Large intestine (tissue), 3 donors: ENCODE measurements at regions not wholly inside any gene's neighbourhood (a gene's known extent, or its start where the extent isn't known, plus 50 kb on each side); places are given as distances from the start of the nearest gene placed in this dataset.
A peak's percentile ranks its signal among the peaks of the same experiment; 100 is the strongest.

ENCODE experiments used
- DNase-seq, 2 donors: peaks; one replicate each; pipeline versions ENCODE4 v3.0.0 to v3.0.0-alpha.2; 2013
- H3K27ac ChIP-seq: one replicate; pipeline ENCODE4 v1.5.1; 2013; ENCODE audit warnings: low read length
- H3K27me3 ChIP-seq: 2 replicates; pipeline ENCODE4 v1.6.1; 2013; ENCODE audit warnings: low read length; ENCODE audit not compliant: control insufficient read depth, insufficient read depth
- H3K36me3 ChIP-seq: 2 replicates; pipeline ENCODE4 v1.6.1; 2013; ENCODE audit warnings: low read length; ENCODE audit not compliant: control insufficient read depth, insufficient read depth
- H3K4me1 ChIP-seq: one replicate; pipeline ENCODE4 v1.6.1; 2013; ENCODE audit warnings: low read length; ENCODE audit not compliant: control insufficient read depth, insufficient read depth
- H3K4me3 ChIP-seq: one replicate; pipeline ENCODE4 v1.5.1; 2013; ENCODE audit warnings: low read length
- H3K9me3 ChIP-seq: one replicate; pipeline ENCODE4 v1.6.1; 2013; ENCODE audit warnings: mild to moderate bottlenecking, low read depth, low read length, moderate library complexity; ENCODE audit not compliant: control insufficient read depth
- WGBS: methylation state at CpG from one replicate; pipeline ENCODE4 v1.1.5; 2013; ENCODE audit warnings: low lambda C conversion rate; ENCODE audit not compliant: insufficient coverage; 5-methylcytosine and 5-hydroxymethylcytosine counted together

DNA sequence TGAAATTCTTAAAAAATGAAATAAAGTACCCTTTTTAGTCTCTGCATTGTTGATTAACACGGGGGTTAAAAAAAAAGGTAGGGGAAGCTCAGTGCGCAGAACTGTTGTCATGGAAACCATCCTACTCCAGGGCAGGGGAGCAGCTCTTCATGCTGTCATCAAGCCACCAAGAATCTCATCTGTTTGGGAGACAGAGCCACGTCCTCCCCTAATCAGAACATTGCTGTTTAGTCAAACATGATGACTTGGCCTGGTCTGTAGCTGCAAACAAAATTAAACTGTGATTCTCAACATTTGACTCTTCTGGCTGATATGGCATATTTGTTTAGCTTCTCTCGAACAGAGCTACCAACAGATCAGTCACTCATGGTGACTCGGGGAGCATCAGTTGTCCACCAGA, 254.4 kb upstream of the KLF14 start:
- H3K4me1 ChIP-seq, result peaks cover 5% of the 10 kb centered on the region

DNA sequence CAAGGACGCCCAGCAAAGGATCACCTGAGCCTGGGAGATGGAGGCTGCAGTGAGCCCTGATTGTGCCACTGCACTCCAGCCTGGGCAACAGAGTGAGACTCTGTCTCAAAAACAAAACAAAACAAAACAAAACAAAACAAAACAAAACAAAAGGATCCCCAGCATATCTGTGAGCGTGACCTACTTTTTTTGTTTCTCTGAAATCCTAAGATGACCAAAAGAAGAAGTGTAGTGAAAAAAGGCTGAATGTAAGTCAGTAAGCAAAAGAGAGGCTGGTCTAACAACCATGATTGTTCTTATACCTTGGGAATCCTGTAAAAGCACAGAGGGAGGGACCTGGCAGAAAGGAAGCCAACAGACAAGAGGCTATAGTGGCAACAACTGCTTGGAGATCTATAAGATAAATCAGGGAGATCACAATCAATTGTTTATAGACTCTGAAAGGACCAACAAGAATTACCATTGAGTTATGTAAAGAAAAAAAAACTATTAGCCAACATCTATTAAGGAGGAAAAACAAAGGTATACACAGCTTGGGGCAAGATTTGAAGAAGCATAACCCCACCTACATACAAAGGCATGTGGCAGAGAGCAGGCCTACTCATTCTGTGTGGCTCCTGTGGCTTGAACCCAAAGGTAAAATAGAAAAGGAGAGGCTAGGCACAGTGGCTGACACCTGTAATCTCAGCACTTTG, 255.2 kb upstream of the KLF14 start:
- DNase-seq, result no peak
- H3K4me3 ChIP-seq, result no peak overlapping the region
- WGBS, result no CpG with 5 or more reads among the region's 2 CpGs
- peaks cover 8% of the 10 kb centered on the region for H3K4me1 ChIP-seq
- H3K27me3 ChIP-seq, result no peaks in the 10 kb centered on the region
- H3K27ac ChIP-seq, result no peak overlapping the region
- no peaks in the 10 kb centered on the region for H3K36me3 ChIP-seq
- H3K9me3 ChIP-seq, result no peaks in the 10 kb centered on the region

More for the DNA sequence above, 254.4 kb upstream of the KLF14 start:
- 65% methylated on average over 2 of the region's 5 CpGs for WGBS
- H3K27me3 ChIP-seq, result no peaks in the 10 kb centered on the region
- DNase-seq, result no peak
- no peak overlapping the region for H3K4me3 ChIP-seq
- no peaks in the 10 kb centered on the region for H3K36me3 ChIP-seq
- no peak overlapping the region for H3K27ac ChIP-seq
- no peaks in the 10 kb centered on the region for H3K9me3 ChIP-seq

DNA sequence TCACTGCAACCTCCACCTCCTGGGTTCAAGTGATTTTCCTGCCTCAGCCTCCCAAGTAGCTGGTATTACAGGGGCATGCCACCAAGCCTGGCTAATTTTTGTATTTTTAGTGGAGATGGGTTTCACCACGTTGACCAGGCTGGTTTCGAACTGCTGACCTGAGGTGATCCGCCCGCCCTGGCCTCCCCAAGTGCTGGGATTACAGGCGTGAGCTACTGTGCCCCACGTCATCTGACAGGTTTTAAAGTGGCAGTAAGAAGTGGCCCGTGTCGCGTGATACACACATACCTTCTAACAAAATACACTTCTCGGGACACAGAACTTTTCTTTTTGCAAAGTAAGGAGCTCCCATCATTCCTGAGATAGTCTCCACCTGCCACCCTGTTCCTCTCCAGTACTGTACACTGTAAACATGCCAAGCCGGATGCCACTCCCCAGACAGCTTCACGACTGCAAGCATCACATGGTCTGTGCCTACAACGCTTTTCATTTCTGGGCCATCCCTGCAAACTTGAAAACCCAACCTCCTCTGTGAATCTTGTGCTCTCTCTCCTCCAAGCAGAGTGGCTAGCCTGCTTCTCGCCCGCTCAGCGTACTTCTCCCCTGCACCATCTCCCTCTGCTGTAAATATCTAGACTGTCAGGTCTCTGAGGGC, 256.3 kb upstream of the KLF14 start:
- Histone ChIP-seq H3K36me3 (no peaks in the 10 kb centered on the region), H3K4me1 (peaks cover 15% of the 10 kb centered on the region), H3K9me3 (no peaks in the 10 kb centered on the region), H3K27ac (no peak overlapping the region), H3K27me3 (no peaks in the 10 kb centered on the region), H3K4me3 (no peak overlapping the region)
- DNase-seq, result no peak
- WGBS, result 90% methylated on average over 2 of the region's 16 CpGs

DNA sequence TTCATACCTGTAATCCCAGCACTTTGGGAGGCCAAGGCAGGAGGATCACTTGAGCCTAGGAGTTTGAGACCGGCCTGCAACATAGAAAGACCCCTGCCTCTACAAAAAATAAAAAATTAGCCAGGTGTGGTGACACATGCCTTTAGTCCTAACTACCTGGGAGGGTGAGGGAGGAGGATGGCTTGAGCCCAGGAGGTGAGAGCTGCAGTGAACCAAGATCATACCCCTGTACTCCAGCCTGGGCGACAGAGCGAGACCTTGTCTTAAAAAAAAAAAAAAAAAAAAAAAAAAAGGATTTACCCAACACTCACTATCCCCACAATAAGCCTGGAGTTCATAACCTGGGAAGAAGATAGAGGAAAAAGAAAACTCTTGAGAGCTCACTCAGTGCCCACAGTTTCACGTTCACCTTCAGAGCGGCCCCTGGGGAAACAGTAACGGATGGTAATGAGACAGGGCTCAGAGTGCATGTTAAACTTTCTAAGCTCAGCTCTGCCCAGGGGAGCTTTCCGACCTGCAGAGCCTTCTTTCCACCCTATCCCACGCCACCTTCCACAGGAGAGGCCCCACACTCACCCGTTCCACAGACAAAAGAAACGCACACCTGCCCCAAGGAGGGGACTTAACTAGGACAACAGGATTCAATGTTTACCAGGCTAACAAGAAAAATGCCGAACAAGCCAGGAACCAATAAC, 259.8 kb upstream of the KLF14 start:
- Histone ChIP-seq H3K27ac (no peak overlapping the region), H3K27me3 (no peaks in the 10 kb centered on the region), H3K4me1 (peaks cover 29% of the 10 kb centered on the region), H3K4me3 (no peak overlapping the region), H3K9me3 (no peaks in the 10 kb centered on the region), H3K36me3 (no peaks in the 10 kb centered on the region)
- no peak for DNase-seq
- WGBS, result no CpG with 5 or more reads among the region's 11 CpGs

DNA sequence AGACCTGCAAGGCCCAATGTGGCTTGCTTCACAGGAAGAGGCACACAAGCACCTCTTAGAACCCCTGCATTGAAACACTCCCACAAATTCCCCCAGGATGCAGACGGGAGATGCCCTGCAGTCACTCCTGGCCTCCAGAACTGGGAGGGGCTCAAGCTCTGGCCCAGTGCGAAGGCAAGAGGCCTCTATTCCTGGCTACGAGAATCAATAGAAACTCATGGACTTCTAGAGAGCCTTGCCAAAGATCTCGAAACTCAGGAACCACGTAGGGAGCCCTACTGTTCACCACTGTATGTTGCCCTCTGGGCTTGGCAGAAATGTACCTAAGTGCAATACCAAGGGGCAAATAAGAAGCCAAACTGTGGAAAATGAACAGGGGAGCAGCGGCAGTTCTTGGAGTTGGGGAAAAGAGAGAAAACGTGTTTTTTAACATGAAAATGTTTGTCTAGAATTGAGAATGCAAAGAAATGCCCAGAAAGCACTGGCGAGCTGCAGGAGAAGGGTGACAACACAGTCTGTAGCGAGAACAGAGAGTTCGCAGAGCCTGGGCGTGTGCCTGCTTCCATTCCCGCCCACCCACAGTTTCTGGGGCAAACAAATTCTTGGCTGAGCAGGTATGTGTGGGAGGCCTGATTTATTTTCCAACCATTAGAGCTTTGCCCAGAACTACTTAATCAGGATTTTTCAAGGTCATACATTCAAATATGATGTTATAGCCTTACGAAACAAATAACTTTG, 260.5 kb upstream of the KLF14 start:
- Histone ChIP-seq H3K4me1 (peaks cover 35% of the 10 kb centered on the region), H3K4me3 (no peak overlapping the region), H3K36me3 (no peaks in the 10 kb centered on the region), H3K27ac (peak overlapping the region; percentile 29), H3K27me3 (no peaks in the 10 kb centered on the region), H3K9me3 (no peaks in the 10 kb centered on the region)
- no peak for DNase-seq
- 68% methylated on average over 2 of the region's 13 CpGs for WGBS

DNA sequence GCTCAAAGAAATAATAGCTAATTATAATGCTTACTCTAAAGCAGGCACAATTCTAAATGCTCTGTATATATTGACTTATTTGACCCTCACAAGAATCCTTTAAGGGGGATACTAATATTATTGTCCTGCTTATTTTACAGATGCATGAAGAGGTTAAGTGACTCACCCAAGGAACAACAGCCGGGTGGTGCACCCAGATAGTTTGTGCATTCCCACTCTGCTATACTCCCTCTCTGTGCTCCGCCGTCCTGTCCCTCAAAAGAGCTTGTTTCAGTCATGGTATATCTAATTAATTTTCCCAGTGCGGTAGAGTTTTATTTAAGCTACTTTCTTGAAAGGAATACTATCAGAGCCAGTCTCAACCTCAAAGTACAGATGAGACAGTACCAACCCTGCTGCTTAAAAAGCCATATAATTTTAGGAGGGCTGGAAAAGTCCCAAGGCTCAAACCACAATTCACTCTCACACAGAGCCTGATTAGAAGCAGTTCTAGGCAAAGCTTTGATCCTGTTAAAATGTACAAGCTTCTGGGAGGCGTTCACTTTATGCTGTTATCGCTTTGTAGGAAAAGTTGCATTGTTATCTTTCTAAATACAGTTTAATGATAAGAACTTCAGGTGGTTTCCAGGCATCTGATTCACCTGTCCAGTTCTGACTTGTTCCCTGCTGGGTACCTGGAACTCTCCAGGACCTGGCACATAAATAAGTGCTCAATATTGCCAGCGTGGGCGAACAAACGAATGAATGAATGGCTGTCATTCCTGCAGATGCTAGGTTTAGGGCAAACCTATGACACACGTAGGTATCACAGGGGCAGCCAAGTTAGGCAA, 261.5 kb upstream of the KLF14 start:
- Histone ChIP-seq H3K36me3 (no peaks in the 10 kb centered on the region), H3K27me3 (no peaks in the 10 kb centered on the region), H3K4me1 (peaks cover 37% of the 10 kb centered on the region), H3K9me3 (no peaks in the 10 kb centered on the region), H3K4me3 (no peak overlapping the region), H3K27ac (peak overlapping the region; percentile 71)
- DNase-seq, result peak in 1 of 2 donors; percentile 44
- WGBS, result 0% methylated on average over 1 of the region's 10 CpGs

DNA sequence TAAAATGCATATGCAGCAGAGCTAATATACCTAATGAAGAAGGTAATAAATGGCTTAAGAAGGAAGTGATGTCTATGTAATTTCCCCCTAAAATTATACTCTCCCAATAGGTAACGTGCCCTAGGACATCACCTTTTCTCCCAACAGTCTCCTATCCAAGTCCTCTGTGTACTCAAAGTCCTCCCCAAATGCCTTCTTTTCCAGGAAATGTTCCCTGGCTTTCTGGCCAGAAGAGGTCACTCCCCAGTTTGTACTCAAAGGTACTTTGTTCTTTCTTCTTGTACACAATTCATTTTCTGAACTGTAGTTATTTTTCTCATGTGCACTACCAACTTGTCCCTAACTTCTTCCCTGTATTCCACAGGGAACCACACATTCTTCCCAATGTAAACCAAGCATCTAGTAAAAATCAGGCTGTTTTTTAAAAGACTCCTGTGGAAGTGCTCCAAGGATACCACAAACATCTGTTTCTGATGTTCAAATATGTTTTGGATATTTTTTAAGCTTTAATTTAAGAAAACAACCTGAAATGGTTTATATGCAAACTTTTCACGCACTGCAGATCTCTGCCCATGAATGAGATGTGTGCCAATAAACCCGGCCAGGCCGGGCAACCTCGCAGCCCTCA, 262.3 kb upstream of the KLF14 start:
- Histone ChIP-seq H3K36me3 (no peaks in the 10 kb centered on the region), H3K9me3 (no peaks in the 10 kb centered on the region), H3K4me3 (no peak overlapping the region), H3K27me3 (no peaks in the 10 kb centered on the region), H3K27ac (peak overlapping the region; percentile 71), H3K4me1 (peaks cover 37% of the 10 kb centered on the region)
- DNase-seq, result peak in 1 of 2 donors; percentile 37
- WGBS, result no CpG with 5 or more reads among the region's 5 CpGs

DNA sequence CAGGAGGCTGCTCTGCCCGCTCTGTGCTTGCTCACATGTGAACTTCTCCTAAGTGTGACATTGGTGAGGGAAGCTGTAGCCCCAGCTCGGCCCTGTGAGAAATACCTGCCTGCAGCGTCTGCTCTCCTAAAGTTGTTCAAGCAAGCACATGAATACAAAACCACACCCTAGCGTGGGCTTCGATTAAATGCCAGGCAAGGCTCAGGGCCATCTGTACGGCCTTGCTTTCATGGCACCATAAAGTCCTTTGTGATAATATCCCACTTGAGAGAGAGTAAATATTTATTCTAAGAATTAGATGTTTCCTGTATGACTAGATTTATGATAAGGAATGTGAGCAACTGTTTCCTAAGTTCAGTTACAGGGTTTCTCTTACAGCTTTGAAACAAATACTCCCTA, 262.8 kb upstream of the KLF14 start:
- DNase-seq, result peak; percentile 65 to 84
- Histone ChIP-seq H3K4me1 (peaks cover 37% of the 10 kb centered on the region), H3K27me3 (no peaks in the 10 kb centered on the region), H3K36me3 (no peaks in the 10 kb centered on the region), H3K9me3 (no peaks in the 10 kb centered on the region), H3K4me3 (no peak overlapping the region), H3K27ac (peak overlapping the region; percentile 71)
- no CpG with 5 or more reads among the region's 6 CpGs for WGBS

DNA sequence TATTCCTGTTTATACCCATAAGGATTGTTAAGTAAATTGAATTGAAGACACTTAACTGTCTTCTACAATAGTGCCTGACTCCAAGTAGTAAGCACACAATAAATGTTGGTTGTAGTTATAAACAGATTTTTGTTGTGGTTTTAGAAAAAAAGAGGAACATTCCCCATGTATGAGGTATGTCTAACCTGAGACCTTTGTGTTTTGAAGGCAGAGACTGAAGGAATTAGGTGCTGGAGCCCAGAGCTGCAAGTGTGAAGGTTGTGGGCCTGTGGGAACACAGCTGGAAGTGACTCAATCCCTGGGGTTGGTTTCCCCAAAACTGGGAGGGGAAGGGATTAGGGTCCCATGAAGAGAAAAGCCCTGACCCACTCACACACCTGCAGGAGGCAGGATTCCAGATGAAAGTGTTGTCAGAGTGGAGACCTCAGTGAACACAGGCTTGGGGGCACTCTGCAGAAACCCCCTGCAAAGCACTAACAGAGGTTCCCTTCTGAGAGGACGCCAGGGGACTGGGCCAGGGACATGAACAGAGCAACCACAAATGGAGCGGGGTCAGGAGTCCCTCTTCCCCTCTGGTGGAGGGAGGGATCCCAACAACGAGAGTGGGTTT, 265.1 kb upstream of the KLF14 start:
- Histone ChIP-seq H3K27ac (no peak overlapping the region), H3K9me3 (peaks cover 5% of the 10 kb centered on the region), H3K4me3 (no peak overlapping the region), H3K27me3 (no peaks in the 10 kb centered on the region), H3K4me1 (peaks cover 36% of the 10 kb centered on the region), H3K36me3 (no peaks in the 10 kb centered on the region)
- no peak for DNase-seq
- WGBS, result no CpG with 5 or more reads among the region's 3 CpGs
